ENCODE measurements at regions not wholly inside any gene's neighbourhood (a gene's known extent, or its start where the extent isn't known, plus 50 kb on each side); places are given as distances from the start of the nearest gene placed in this dataset.

DNA sequence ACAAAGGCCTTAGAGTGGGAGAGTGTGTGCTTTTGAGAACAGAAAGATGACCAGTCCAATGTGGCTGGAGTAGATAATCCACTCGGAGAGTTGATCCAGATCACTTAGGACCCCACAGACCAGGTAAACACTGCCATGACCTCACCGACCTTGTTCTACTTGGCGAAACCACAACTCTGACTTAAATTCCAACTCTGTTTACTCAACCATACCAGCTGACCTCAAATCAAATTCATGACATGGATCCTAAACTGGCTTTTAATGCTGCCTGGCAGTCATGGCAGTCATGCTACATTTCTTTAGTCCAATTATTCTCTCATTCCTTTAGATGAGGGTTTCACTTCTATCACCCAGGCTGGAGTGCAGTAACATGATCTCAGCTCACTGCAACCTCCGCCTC is 347.1 kb upstream of the FAM98A start:
- ATAC-seq (no peak), FAIRE-seq (no peak), DNase-seq (no peak)
- Histone ChIP-seq H3K27me3 (no peaks in the 10 kb centered on the region), H3K9me3 (no peaks in the 10 kb centered on the region), H3K36me3 (no peaks in the 10 kb centered on the region), H3K27ac (no peak overlapping the region), H3K4me1 (no peaks in the 10 kb centered on the region), H3K4me3 (no peak overlapping the region)
- WGBS, 2 donors, result 48 to 53% methylated on average over 4 of the region's 4 CpGs
- intact Hi-C loops (cut with DNase I), result no loop called here
- TF ChIP-seq, protein P1, sequence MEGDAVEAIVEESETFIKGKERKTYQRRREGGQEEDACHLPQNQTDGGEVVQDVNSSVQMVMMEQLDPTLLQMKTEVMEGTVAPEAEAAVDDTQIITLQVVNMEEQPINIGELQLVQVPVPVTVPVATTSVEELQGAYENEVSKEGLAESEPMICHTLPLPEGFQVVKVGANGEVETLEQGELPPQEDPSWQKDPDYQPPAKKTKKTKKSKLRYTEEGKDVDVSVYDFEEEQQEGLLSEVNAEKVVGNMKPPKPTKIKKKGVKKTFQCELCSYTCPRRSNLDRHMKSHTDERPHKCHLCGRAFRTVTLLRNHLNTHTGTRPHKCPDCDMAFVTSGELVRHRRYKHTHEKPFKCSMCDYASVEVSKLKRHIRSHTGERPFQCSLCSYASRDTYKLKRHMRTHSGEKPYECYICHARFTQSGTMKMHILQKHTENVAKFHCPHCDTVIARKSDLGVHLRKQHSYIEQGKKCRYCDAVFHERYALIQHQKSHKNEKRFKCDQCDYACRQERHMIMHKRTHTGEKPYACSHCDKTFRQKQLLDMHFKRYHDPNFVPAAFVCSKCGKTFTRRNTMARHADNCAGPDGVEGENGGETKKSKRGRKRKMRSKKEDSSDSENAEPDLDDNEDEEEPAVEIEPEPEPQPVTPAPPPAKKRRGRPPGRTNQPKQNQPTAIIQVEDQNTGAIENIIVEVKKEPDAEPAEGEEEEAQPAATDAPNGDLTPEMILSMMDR (IDR thresholded peaks at IDR 0.05), result no peak

DNA sequence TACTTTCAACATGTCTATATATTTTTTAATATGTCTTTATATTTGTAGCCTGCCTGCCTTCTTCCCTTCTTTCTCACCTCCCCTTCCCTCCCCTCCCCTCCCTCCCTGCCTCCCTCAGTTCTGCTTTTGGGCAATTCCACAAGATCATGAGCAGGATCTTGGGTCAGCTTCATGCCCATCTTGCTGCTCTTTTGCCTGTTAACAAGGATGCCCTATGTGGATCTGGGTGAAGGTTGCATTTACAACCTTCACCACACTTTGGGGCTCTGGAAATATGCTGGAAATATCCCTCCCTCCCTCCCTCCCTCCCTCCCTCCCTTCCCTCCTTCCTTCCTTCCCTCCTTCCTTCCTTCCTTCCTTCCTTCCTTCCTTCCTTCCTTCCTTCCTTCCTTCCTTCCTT is 334.1 kb upstream of the FAM98A start:
- no peak for FAIRE-seq
- no peaks in the 10 kb centered on the region for H3K36me3 ChIP-seq
- H3K27ac ChIP-seq, result no peak overlapping the region
- no peaks in the 10 kb centered on the region for H3K27me3 ChIP-seq
- H3K4me3 ChIP-seq, result no peak overlapping the region
- intact Hi-C loops (cut with DNase I), result no loop called here
- ATAC-seq, result no peak
- H3K4me1 ChIP-seq, result no peaks in the 10 kb centered on the region
- DNase-seq, result no peak
- TF ChIP-seq, protein P1 (IDR thresholded peaks at IDR 0.05), result no peak
- H3K9me3 ChIP-seq, result no peaks in the 10 kb centered on the region

DNA sequence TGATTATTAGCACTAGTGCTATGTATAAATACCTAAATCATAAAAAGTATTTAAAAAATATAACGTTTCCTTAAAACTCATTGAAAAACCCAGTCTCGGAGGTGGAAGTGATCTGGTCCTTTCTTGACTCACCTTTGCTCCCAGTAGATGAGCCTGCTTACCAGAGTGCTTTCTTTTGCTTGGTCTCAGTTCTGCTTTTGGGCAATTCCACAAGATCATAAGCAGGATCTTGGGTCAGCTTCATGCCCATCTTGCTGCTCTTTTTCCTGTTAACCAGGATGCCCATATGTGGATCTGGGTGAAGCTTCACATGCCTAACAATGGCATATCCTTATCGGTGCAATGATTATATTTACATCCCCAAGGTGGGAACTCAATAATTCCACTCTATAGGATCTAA is 332.1 kb upstream of the FAM98A start:
- no peak for ATAC-seq
- TF ChIP-seq, protein P1 (IDR thresholded peaks at IDR 0.05), result no peak
- H3K4me1 ChIP-seq, result no peaks in the 10 kb centered on the region

DNA sequence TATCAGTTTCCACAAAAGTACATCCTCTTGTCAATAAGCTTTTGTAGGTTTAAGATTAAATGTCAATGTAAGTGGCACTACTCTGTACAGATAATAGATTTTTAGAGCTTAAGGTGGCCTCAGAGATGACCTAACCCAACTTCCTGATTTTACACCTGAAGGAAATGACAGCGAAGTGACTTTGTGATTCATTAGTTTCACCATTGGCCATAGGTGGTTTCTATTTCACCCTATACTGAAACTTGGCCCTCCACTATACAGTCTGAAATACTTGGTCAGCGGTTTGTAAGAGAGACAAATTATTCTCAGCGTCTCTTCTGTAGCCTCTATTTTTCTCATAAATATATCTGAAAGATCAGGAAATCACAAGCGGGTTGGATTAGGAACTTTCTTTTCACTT is 330.4 kb upstream of the FAM98A start:
- no peaks in the 10 kb centered on the region for H3K9me3 ChIP-seq
- intact Hi-C loops (cut with DNase I), result no loop called here
- H3K27me3 ChIP-seq, result no peaks in the 10 kb centered on the region
- whole genome bisulfite sequencing, 2 donors, result 83 to 91% methylated on average over 4 of the region's 4 CpGs
- DNase-seq (no peak), ATAC-seq (no peak), FAIRE-seq (no peak)
- TF ChIP-seq, protein P1 (IDR thresholded peaks at IDR 0.05), result no peak
- H3K4me3 ChIP-seq, result no peak overlapping the region
- H3K27ac ChIP-seq, result no peak overlapping the region
- H3K4me1 ChIP-seq, result no peaks in the 10 kb centered on the region
- no peaks in the 10 kb centered on the region for H3K36me3 ChIP-seq

More for the DNA sequence above, 332.1 kb upstream of the FAM98A start:
- Histone ChIP-seq H3K9me3 (no peaks in the 10 kb centered on the region), H3K27ac (no peak overlapping the region), H3K36me3 (no peaks in the 10 kb centered on the region), H3K4me3 (no peak overlapping the region), H3K27me3 (no peaks in the 10 kb centered on the region)
- DNase-seq (no peak), FAIRE-seq (no peak)
- intact Hi-C loops (cut with DNase I), result no loop called here
- WGBS, 2 donors, result 69 to 87% methylated on average over 3 of the region's 3 CpGs

DNA sequence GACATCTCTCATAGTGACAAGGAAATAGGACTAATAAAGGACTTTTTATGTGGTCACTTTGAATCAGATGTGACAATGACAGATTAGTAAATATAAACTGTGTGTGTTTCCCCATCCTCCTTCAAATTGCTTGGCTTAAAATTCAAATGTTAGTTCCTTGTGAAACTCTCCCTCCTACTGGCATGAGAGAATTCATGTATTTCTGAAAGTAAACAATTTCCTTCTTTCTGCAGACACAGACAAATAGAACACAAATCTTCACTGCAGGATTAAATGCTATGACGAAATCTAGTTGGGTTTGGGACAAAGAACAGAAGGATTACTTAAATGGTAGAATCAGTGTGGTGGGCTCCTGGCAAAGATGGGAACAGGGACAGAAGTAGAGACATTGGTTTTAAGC is 328.7 kb upstream of the FAM98A start:
- Histone ChIP-seq H3K27me3 (no peaks in the 10 kb centered on the region), H3K4me1 (no peaks in the 10 kb centered on the region), H3K9me3 (no peaks in the 10 kb centered on the region), H3K36me3 (no peaks in the 10 kb centered on the region), H3K4me3 (no peak overlapping the region), H3K27ac (no peak overlapping the region)
- TF ChIP-seq, protein P1 (IDR thresholded peaks at IDR 0.05), result no peak
- 63 to 65% methylated on average over 1 of the region's 1 CpG for WGBS, 2 donors
- ATAC-seq (no peak), FAIRE-seq (no peak), DNase-seq (no peak)
- intact Hi-C loops (cut with DNase I), result no loop called here
